Forelimb muscle (tissue), 1 donor: ENCODE measurements at regions not wholly inside any gene's neighbourhood (a gene's known extent, or its start where the extent isn't known, plus 50 kb on each side); places are given as distances from the start of the nearest gene placed in this dataset.
"Not testable (repeated sequence)": the region's sequence is repeated elsewhere in the genome, so short reads cannot be mapped to it uniquely, and the experiment has no call there.

Experiments
- DNase-seq: peaks from one replicate; pipeline ENCODE4 v3.0.0-alpha.2; 2013; ENCODE audit warnings: low read depth

GRCh38 chr17:79560527-79560926 is 50.3 kb downstream of the RBFOX3 start:
- no peak for DNase-seq

- no peak for DNase-seq
Measured at GRCh38 chr17:79559111-79559887, 51.6 kb downstream of the RBFOX3 start.

- no peak for DNase-seq
Measured at GRCh38 chr17:79558091-79558900, 52.6 kb downstream of the RBFOX3 start.

- DNase-seq = no peak
Measured at GRCh38 chr17:79557276-79558090, 53.4 kb downstream of the RBFOX3 start.

GRCh38 chr17:79556271-79556670 is 54.6 kb downstream of the RBFOX3 start:
- DNase-seq = no peak

- no peak for DNase-seq
Measured at GRCh38 chr17:79555543-79555942, 55.3 kb downstream of the RBFOX3 start.

- not testable (repeated sequence) for DNase-seq
Measured at GRCh38 chr17:79554346-79554745, 56.5 kb downstream of the RBFOX3 start.

GRCh38 chr17:79552824-79553223 is 58.0 kb downstream of the RBFOX3 start:
- DNase-seq = no peak

GRCh38 chr17:79552405-79552804 is 58.4 kb downstream of the RBFOX3 start:
- DNase-seq = no peak

GRCh38 chr17:79549141-79549915 is 61.5 kb downstream of the RBFOX3 start:
- DNase-seq = no peak

- no peak for DNase-seq
Measured at GRCh38 chr17:79548116-79548515, 62.7 kb downstream of the RBFOX3 start.

GRCh38 chr17:79547586-79547985 is 63.3 kb downstream of the RBFOX3 start:
- no peak for DNase-seq

- not testable (repeated sequence) for DNase-seq
Measured at GRCh38 chr17:79547171-79547570, 63.7 kb downstream of the RBFOX3 start.

GRCh38 chr17:79546386-79546785 is 64.5 kb downstream of the RBFOX3 start:
- DNase-seq = no peak

GRCh38 chr17:79545251-79546005 is 65.4 kb downstream of the RBFOX3 start:
- no peak for DNase-seq

- no peak for DNase-seq
Measured at GRCh38 chr17:79544142-79544914, 66.5 kb downstream of the RBFOX3 start.

GRCh38 chr17:79543531-79543930 is 67.3 kb downstream of the RBFOX3 start:
- no peak for DNase-seq

GRCh38 chr17:79542718-79543117 is 68.1 kb downstream of the RBFOX3 start:
- DNase-seq = no peak

GRCh38 chr17:79541056-79541850 is 69.6 kb downstream of the RBFOX3 start:
- no peak for DNase-seq
